GDM1 (cell line): ENCODE measurements at regions not wholly inside any gene's neighbourhood (a gene's known extent, or its start where the extent isn't known, plus 50 kb on each side); places are given as distances from the start of the nearest gene placed in this dataset.
"Not testable (repeated sequence)": the region's sequence is repeated elsewhere in the genome, so short reads cannot be mapped to it uniquely, and the experiment has no call there.

ENCODE experiments used
- DNase-seq: peaks from one replicate; lab custom pipeline; 2025; lab: John Stamatoyannopoulos, UW

- DNase-seq, result no peak
Measured at GRCh38 chr2:144011553-144011952, 508.4 kb downstream of the ZEB2 start.

GRCh38 chr2:144011098-144011497 lies 508.8 kb downstream of the ZEB2 start:
- no peak for DNase-seq

- DNase-seq, result no peak
Measured at GRCh38 chr2:144010096-144010836, 509.7 kb downstream of the ZEB2 start.

GRCh38 chr2:144006139-144006538 lies 513.8 kb downstream of the ZEB2 start:
- DNase-seq, result no peak

- DNase-seq, result no peak
Measured at GRCh38 chr2:144004742-144005141, 515.2 kb downstream of the ZEB2 start.

- DNase-seq, result no peak
Measured at GRCh38 chr2:144003460-144004075, 516.4 kb downstream of the ZEB2 start.

- DNase-seq, result no peak
Measured at GRCh38 chr2:143996974-143997373, 522.9 kb downstream of the ZEB2 start.

GRCh38 chr2:143994961-143995360 lies 525.0 kb downstream of the ZEB2 start:
- DNase-seq, result no peak

- not testable (repeated sequence) for DNase-seq
Measured at GRCh38 chr2:143991596-143991995, 528.3 kb downstream of the ZEB2 start.

GRCh38 chr2:143988082-143988481 lies 531.8 kb downstream of the ZEB2 start:
- DNase-seq, result no peak

- DNase-seq, result no peak
Measured at GRCh38 chr2:143981428-143981827, 538.5 kb downstream of the ZEB2 start.

- DNase-seq, result no peak
Measured at GRCh38 chr2:143977356-143977755, 542.6 kb downstream of the ZEB2 start.

- DNase-seq, result no peak
Measured at GRCh38 chr2:143975216-143975615, 544.7 kb downstream of the ZEB2 start.

- no peak for DNase-seq
Measured at GRCh38 chr2:143974262-143974661, 545.7 kb downstream of the ZEB2 start.

- DNase-seq, result no peak
Measured at GRCh38 chr2:143968860-143969259, 551.1 kb downstream of the ZEB2 start.

GRCh38 chr2:143968360-143968759 lies 551.6 kb downstream of the ZEB2 start:
- DNase-seq, result no peak

- DNase-seq, result no peak
Measured at GRCh38 chr2:143965493-143966164, 554.3 kb downstream of the ZEB2 start.

GRCh38 chr2:143964891-143965290 lies 555.0 kb downstream of the ZEB2 start:
- DNase-seq, result no peak

GRCh38 chr2:143960177-143960576 lies 559.7 kb downstream of the ZEB2 start:
- DNase-seq, result no peak

GRCh38 chr2:143957321-143957720 lies 562.6 kb downstream of the ZEB2 start:
- DNase-seq, result no peak

GRCh38 chr2:143955401-143956065 lies 564.4 kb downstream of the ZEB2 start:
- DNase-seq, result no peak

GRCh38 chr2:143954844-143955243 lies 565.1 kb downstream of the ZEB2 start:
- no peak for DNase-seq

- DNase-seq, result no peak
Measured at GRCh38 chr2:143954186-143954585, 565.7 kb downstream of the ZEB2 start.
